C4-2B (cell line): ENCODE measurements at regions not wholly inside any gene's neighbourhood (a gene's known extent, or its start where the extent isn't known, plus 50 kb on each side); places are given as distances from the start of the nearest gene placed in this dataset.

Experiments
- ZFX ChIP-seq: fragments of 450-650 bp; IDR thresholded peaks from 2 replicates; pipeline ENCODE4 v1.6.1; 2017
- TF ChIP-seq, protein P1 (sequence below): fragments of 450-650 bp; conservative IDR thresholded peaks from 2 replicates; pipeline ENCODE4 v1.5.1; 2017; ENCODE audit warnings: mild to moderate bottlenecking

DNA sequence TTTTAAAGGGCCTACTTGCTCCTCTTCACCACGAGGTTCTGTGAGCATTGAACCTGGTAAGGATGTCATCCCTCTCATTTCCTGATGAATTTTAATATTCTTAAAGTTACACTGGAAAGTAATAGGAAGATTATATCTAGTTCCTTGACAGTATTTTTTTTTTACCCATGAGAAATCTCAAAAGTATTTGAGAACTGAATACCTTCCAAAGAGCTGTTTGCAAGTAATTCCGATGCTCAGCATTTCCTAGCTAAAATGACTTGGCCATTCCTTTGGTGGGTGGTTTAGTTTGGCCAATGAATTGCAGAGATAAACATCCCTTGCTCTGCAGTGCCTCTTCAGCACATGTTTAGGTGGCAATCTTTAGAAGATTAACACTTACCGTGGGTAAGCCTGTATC, 110.2 kb upstream of the WDR1 start:
- TF ChIP-seq, protein P1, sequence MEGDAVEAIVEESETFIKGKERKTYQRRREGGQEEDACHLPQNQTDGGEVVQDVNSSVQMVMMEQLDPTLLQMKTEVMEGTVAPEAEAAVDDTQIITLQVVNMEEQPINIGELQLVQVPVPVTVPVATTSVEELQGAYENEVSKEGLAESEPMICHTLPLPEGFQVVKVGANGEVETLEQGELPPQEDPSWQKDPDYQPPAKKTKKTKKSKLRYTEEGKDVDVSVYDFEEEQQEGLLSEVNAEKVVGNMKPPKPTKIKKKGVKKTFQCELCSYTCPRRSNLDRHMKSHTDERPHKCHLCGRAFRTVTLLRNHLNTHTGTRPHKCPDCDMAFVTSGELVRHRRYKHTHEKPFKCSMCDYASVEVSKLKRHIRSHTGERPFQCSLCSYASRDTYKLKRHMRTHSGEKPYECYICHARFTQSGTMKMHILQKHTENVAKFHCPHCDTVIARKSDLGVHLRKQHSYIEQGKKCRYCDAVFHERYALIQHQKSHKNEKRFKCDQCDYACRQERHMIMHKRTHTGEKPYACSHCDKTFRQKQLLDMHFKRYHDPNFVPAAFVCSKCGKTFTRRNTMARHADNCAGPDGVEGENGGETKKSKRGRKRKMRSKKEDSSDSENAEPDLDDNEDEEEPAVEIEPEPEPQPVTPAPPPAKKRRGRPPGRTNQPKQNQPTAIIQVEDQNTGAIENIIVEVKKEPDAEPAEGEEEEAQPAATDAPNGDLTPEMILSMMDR, result no peak
- no peak for TF ChIP-seq ZFX
